ENCODE measurements at regions not wholly inside any gene's neighbourhood (a gene's known extent, or its start where the extent isn't known, plus 50 kb on each side); places are given as distances from the start of the nearest gene placed in this dataset.

- Histone ChIP-seq H3K4me1 (ENCODE audit: control insufficient read depth in 1 of 2, insufficient read depth in 2 of 2, low read length in 2 of 2) (no peaks in the 10 kb centered on the region), H3K27me3 (ENCODE audit: control insufficient read depth in 2 of 2, insufficient read depth in 2 of 2, low read length in 2 of 2) (no peaks in the 10 kb centered on the region), H3K9ac (ENCODE audit: insufficient read depth, low read length, poor library complexity, severe bottlenecking) (no peak overlapping the region), H3K27ac (ENCODE audit: low read depth in 1 of 2, low read length in 2 of 2) (no peak overlapping the region), H3K79me2 (ENCODE audit: insufficient read depth, low read length) (no peaks in the 10 kb centered on the region), H2AFZ (ENCODE audit: insufficient read depth, low read depth, low read length, poor library complexity, severe bottlenecking) (no peak overlapping the region), H4K20me1 (ENCODE audit: insufficient read depth, low read length) (no peaks in the 10 kb centered on the region), H3K36me3 (replicated peaks in 1 of 2; ENCODE audit: control insufficient read depth in 1 of 2, insufficient read depth in 2 of 2, low read length in 2 of 2) (no peaks in the 10 kb centered on the region), H3K9me3 (replicated peaks in 1 of 2; ENCODE audit: control insufficient read depth in 1 of 2, insufficient read depth in 1 of 2, low read length in 2 of 2) (no peaks in the 10 kb centered on the region), H3K4me3 (replicated peaks in 1 of 3; ENCODE audit: low read depth in 2 of 3, low read length in 3 of 3) (no peak overlapping the region), H3K4me2 (replicated peaks; ENCODE audit: extremely low read depth, low read length, poor library complexity, severe bottlenecking) (no peak overlapping the region)
- no peaks in the 10 kb centered on the region for H3K9me3 Mint-ChIP-seq
- no peak overlapping the region for H3K27ac Mint-ChIP-seq
- TF ChIP-seq, protein P1, sequence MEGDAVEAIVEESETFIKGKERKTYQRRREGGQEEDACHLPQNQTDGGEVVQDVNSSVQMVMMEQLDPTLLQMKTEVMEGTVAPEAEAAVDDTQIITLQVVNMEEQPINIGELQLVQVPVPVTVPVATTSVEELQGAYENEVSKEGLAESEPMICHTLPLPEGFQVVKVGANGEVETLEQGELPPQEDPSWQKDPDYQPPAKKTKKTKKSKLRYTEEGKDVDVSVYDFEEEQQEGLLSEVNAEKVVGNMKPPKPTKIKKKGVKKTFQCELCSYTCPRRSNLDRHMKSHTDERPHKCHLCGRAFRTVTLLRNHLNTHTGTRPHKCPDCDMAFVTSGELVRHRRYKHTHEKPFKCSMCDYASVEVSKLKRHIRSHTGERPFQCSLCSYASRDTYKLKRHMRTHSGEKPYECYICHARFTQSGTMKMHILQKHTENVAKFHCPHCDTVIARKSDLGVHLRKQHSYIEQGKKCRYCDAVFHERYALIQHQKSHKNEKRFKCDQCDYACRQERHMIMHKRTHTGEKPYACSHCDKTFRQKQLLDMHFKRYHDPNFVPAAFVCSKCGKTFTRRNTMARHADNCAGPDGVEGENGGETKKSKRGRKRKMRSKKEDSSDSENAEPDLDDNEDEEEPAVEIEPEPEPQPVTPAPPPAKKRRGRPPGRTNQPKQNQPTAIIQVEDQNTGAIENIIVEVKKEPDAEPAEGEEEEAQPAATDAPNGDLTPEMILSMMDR (IDR thresholded peaks at IDR 0.05): no peak
- DNase-seq: no peak
- intact Hi-C loops (cut with micrococcal nuclease): no loop called here
- H3K4me1 Mint-ChIP-seq: no peaks in the 10 kb centered on the region
- H3K36me3 Mint-ChIP-seq: no peaks in the 10 kb centered on the region
- no peaks in the 10 kb centered on the region for H3K27me3 Mint-ChIP-seq (ENCODE audit: low read depth in 3 of 3)
- H3K4me3 Mint-ChIP-seq: no peak overlapping the region
Observed at GRCh38 chr2:193124815-193125214, 930.1 kb upstream of the TMEFF2 start.

DNA sequence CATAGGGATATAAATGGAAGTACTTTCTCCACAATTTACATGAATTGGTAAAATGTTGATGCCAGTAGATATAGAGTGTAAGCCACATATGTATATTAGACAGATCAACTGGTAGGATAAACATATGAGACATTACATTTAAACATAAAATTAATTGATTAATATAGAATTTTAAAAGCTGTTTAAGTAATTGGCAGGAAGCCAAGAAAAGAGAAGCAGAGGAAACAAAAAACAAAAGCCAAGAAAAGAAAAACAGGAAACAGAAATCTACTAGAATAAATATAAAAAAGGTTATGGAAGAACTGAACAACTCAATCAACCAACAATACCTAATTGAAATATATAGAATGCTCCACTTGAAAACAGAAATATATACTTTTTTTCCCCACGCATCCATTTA lies 920.1 kb upstream of the TMEFF2 start:
- Histone ChIP-seq H3K9ac (ENCODE audit: insufficient read depth, low read length, poor library complexity, severe bottlenecking) (no peak overlapping the region), H3K27ac (ENCODE audit: low read depth in 1 of 2, low read length in 2 of 2) (no peak overlapping the region), H3K4me3 (replicated peaks in 1 of 3; ENCODE audit: low read depth in 2 of 3, low read length in 3 of 3) (no peak overlapping the region), H4K20me1 (ENCODE audit: insufficient read depth, low read length) (no peaks in the 10 kb centered on the region), H3K36me3 (replicated peaks in 1 of 2; ENCODE audit: control insufficient read depth in 1 of 2, insufficient read depth in 2 of 2, low read length in 2 of 2) (no peaks in the 10 kb centered on the region), H3K79me2 (ENCODE audit: insufficient read depth, low read length) (no peaks in the 10 kb centered on the region), H2AFZ (ENCODE audit: insufficient read depth, low read depth, low read length, poor library complexity, severe bottlenecking) (no peak overlapping the region), H3K4me2 (replicated peaks; ENCODE audit: extremely low read depth, low read length, poor library complexity, severe bottlenecking) (no peak overlapping the region), H3K27me3 (ENCODE audit: control insufficient read depth in 2 of 2, insufficient read depth in 2 of 2, low read length in 2 of 2) (no peaks in the 10 kb centered on the region), H3K9me3 (replicated peaks in 1 of 2; ENCODE audit: control insufficient read depth in 1 of 2, insufficient read depth in 1 of 2, low read length in 2 of 2) (no peaks in the 10 kb centered on the region), H3K4me1 (ENCODE audit: control insufficient read depth in 1 of 2, insufficient read depth in 2 of 2, low read length in 2 of 2) (no peaks in the 10 kb centered on the region)
- H3K36me3 Mint-ChIP-seq: no peaks in the 10 kb centered on the region
- WGBS (ENCODE audit: insufficient coverage): no CpG with 5 or more reads among the region's 1 CpG
- H3K27ac Mint-ChIP-seq: no peak overlapping the region
- H3K4me3 Mint-ChIP-seq: no peak overlapping the region
- H3K4me1 Mint-ChIP-seq: no peaks in the 10 kb centered on the region
- H3K27me3 Mint-ChIP-seq (ENCODE audit: low read depth in 3 of 3): no peaks in the 10 kb centered on the region
- intact Hi-C loops (cut with micrococcal nuclease): no loop called here
- no peak for DNase-seq
- H3K9me3 Mint-ChIP-seq: no peaks in the 10 kb centered on the region
- TF ChIP-seq, protein P1 (IDR thresholded peaks at IDR 0.05): no peak

Data from CD14-positive monocyte (primary cell).